ENCODE measurements at regions not wholly inside any gene's neighbourhood (a gene's known extent, or its start where the extent isn't known, plus 50 kb on each side); places are given as distances from the start of the nearest gene placed in this dataset.

GRCh38 chr13:74032325-74032724 lies 101.9 kb downstream of the KLF12 start:
- no peak for DNase-seq (ENCODE audit: low spot score in 2 of 2)
- Histone ChIP-seq H3K27me3 (ENCODE audit: low read depth) (no peaks in the 10 kb centered on the region), H3K4me1 (no peaks in the 10 kb centered on the region), H3K9me3 (no peaks in the 10 kb centered on the region), H3K4me3 (no peak overlapping the region), H3K36me3 (replicated peaks) (no peaks in the 10 kb centered on the region)
- in situ Hi-C loops (cut with MboI; ENCODE audit: low sequenced_read_pairs) = no loop called here

- in situ Hi-C loops (cut with MboI; ENCODE audit: low sequenced_read_pairs) = no loop called here
- DNase-seq (ENCODE audit: low spot score in 2 of 2) = no peak
- H3K27me3 ChIP-seq (ENCODE audit: low read depth) = no peaks in the 10 kb centered on the region
- H3K4me1 ChIP-seq = no peaks in the 10 kb centered on the region
- H3K36me3 ChIP-seq (replicated peaks) = no peaks in the 10 kb centered on the region
- no peaks in the 10 kb centered on the region for H3K9me3 ChIP-seq
- no peak overlapping the region for H3K4me3 ChIP-seq
These were observed 106.9 kb downstream of the KLF12 start for GRCh38 chr13:74027161-74027779.

- Histone ChIP-seq H3K4me1 (no peaks in the 10 kb centered on the region), H3K27me3 (ENCODE audit: low read depth) (no peaks in the 10 kb centered on the region), H3K9me3 (no peaks in the 10 kb centered on the region), H3K36me3 (replicated peaks) (no peaks in the 10 kb centered on the region), H3K4me3 (no peak overlapping the region)
- DNase-seq (ENCODE audit: low spot score in 2 of 2) = no peak
- in situ Hi-C loops (cut with MboI; ENCODE audit: low sequenced_read_pairs) = no loop called here
These were observed 107.5 kb downstream of the KLF12 start for GRCh38 chr13:74026753-74027152.

GRCh38 chr13:74025369-74025768 lies 108.8 kb downstream of the KLF12 start:
- Histone ChIP-seq H3K27me3 (ENCODE audit: low read depth) (no peaks in the 10 kb centered on the region), H3K4me3 (no peak overlapping the region), H3K9me3 (no peaks in the 10 kb centered on the region), H3K36me3 (replicated peaks) (no peaks in the 10 kb centered on the region), H3K4me1 (no peaks in the 10 kb centered on the region)
- in situ Hi-C loops (cut with MboI; ENCODE audit: low sequenced_read_pairs) = no loop called here
- no peak for DNase-seq (ENCODE audit: low spot score in 2 of 2)

- no peaks in the 10 kb centered on the region for H3K27me3 ChIP-seq (ENCODE audit: low read depth)
- H3K4me1 ChIP-seq = no peaks in the 10 kb centered on the region
- H3K4me3 ChIP-seq = no peak overlapping the region
- in situ Hi-C loops (cut with MboI; ENCODE audit: low sequenced_read_pairs) = no loop called here
- H3K36me3 ChIP-seq (replicated peaks) = no peaks in the 10 kb centered on the region
- no peak for DNase-seq (ENCODE audit: low spot score in 2 of 2)
- no peaks in the 10 kb centered on the region for H3K9me3 ChIP-seq
These were observed 109.3 kb downstream of the KLF12 start for GRCh38 chr13:74024856-74025255.

- DNase-seq (ENCODE audit: low spot score in 2 of 2) = no peak
- Histone ChIP-seq H3K27me3 (ENCODE audit: low read depth) (no peaks in the 10 kb centered on the region), H3K4me3 (no peak overlapping the region), H3K9me3 (no peaks in the 10 kb centered on the region), H3K4me1 (no peaks in the 10 kb centered on the region), H3K36me3 (replicated peaks) (no peaks in the 10 kb centered on the region)
- in situ Hi-C loops (cut with MboI; ENCODE audit: low sequenced_read_pairs) = no loop called here
These were observed 109.9 kb downstream of the KLF12 start for GRCh38 chr13:74024314-74024713.

GRCh38 chr13:74023484-74023883 lies 110.7 kb downstream of the KLF12 start:
- no peak for DNase-seq (ENCODE audit: low spot score in 2 of 2)
- no peak overlapping the region for H3K4me3 ChIP-seq
- H3K27me3 ChIP-seq (ENCODE audit: low read depth) = no peaks in the 10 kb centered on the region
- in situ Hi-C loops (cut with MboI; ENCODE audit: low sequenced_read_pairs) = no loop called here
- no peaks in the 10 kb centered on the region for H3K4me1 ChIP-seq
- H3K9me3 ChIP-seq = no peaks in the 10 kb centered on the region
- no peaks in the 10 kb centered on the region for H3K36me3 ChIP-seq (replicated peaks)

- no peaks in the 10 kb centered on the region for H3K4me1 ChIP-seq
- DNase-seq (ENCODE audit: low spot score in 2 of 2) = no peak
- no peaks in the 10 kb centered on the region for H3K9me3 ChIP-seq
- no peaks in the 10 kb centered on the region for H3K27me3 ChIP-seq (ENCODE audit: low read depth)
- H3K36me3 ChIP-seq (replicated peaks) = no peaks in the 10 kb centered on the region
- no peak overlapping the region for H3K4me3 ChIP-seq
- in situ Hi-C loops (cut with MboI; ENCODE audit: low sequenced_read_pairs) = no loop called here
These were observed 112.7 kb downstream of the KLF12 start for GRCh38 chr13:74021505-74021904.

GRCh38 chr13:74018062-74018431 lies 116.2 kb downstream of the KLF12 start:
- H3K4me3 ChIP-seq = no peak overlapping the region
- no peaks in the 10 kb centered on the region for H3K27me3 ChIP-seq (ENCODE audit: low read depth)
- H3K36me3 ChIP-seq (replicated peaks) = no peaks in the 10 kb centered on the region
- in situ Hi-C loops (cut with MboI; ENCODE audit: low sequenced_read_pairs) = no loop called here
- H3K4me1 ChIP-seq = no peaks in the 10 kb centered on the region
- DNase-seq (ENCODE audit: low spot score in 2 of 2) = no peak
- no peaks in the 10 kb centered on the region for H3K9me3 ChIP-seq

- H3K27me3 ChIP-seq (ENCODE audit: low read depth) = no peaks in the 10 kb centered on the region
- DNase-seq (ENCODE audit: low spot score in 2 of 2) = no peak
- H3K36me3 ChIP-seq (replicated peaks) = no peaks in the 10 kb centered on the region
- no peaks in the 10 kb centered on the region for H3K4me1 ChIP-seq
- H3K4me3 ChIP-seq = no peak overlapping the region
- no peaks in the 10 kb centered on the region for H3K9me3 ChIP-seq
- in situ Hi-C loops (cut with MboI; ENCODE audit: low sequenced_read_pairs) = no loop called here
These were observed 116.7 kb downstream of the KLF12 start for GRCh38 chr13:74017301-74018061.

- no peaks in the 10 kb centered on the region for H3K27me3 ChIP-seq (ENCODE audit: low read depth)
- H3K4me1 ChIP-seq = no peaks in the 10 kb centered on the region
- H3K9me3 ChIP-seq = no peaks in the 10 kb centered on the region
- no peak for DNase-seq (ENCODE audit: low spot score in 2 of 2)
- in situ Hi-C loops (cut with MboI; ENCODE audit: low sequenced_read_pairs) = no loop called here
- H3K36me3 ChIP-seq (replicated peaks) = no peaks in the 10 kb centered on the region
- no peak overlapping the region for H3K4me3 ChIP-seq
These were observed 119.1 kb downstream of the KLF12 start for GRCh38 chr13:74015137-74015536.

- H3K36me3 ChIP-seq (replicated peaks) = no peaks in the 10 kb centered on the region
- in situ Hi-C loops (cut with MboI; ENCODE audit: low sequenced_read_pairs) = no loop called here
- no peak for DNase-seq (ENCODE audit: low spot score in 2 of 2)
- H3K4me3 ChIP-seq = no peak overlapping the region
- no peaks in the 10 kb centered on the region for H3K27me3 ChIP-seq (ENCODE audit: low read depth)
- H3K4me1 ChIP-seq = no peaks in the 10 kb centered on the region
- H3K9me3 ChIP-seq = no peaks in the 10 kb centered on the region
These were observed 125.0 kb downstream of the KLF12 start for GRCh38 chr13:74009100-74009668.

GRCh38 chr13:74006666-74007065 lies 127.5 kb downstream of the KLF12 start:
- Histone ChIP-seq H3K4me1 (no peaks in the 10 kb centered on the region), H3K4me3 (no peak overlapping the region), H3K27me3 (ENCODE audit: low read depth) (no peaks in the 10 kb centered on the region), H3K9me3 (no peaks in the 10 kb centered on the region), H3K36me3 (replicated peaks) (no peaks in the 10 kb centered on the region)
- in situ Hi-C loops (cut with MboI; ENCODE audit: low sequenced_read_pairs) = no loop called here
- DNase-seq (ENCODE audit: low spot score in 2 of 2) = no peak

- in situ Hi-C loops (cut with MboI; ENCODE audit: low sequenced_read_pairs) = no loop called here
- H3K27me3 ChIP-seq (ENCODE audit: low read depth) = no peaks in the 10 kb centered on the region
- no peak for DNase-seq (ENCODE audit: low spot score in 2 of 2)
- no peak overlapping the region for H3K4me3 ChIP-seq
- no peaks in the 10 kb centered on the region for H3K4me1 ChIP-seq
- H3K9me3 ChIP-seq = no peaks in the 10 kb centered on the region
- no peaks in the 10 kb centered on the region for H3K36me3 ChIP-seq (replicated peaks)
These were observed 128.7 kb downstream of the KLF12 start for GRCh38 chr13:74005320-74006157.
